GM12875 (cell line): ENCODE measurements at regions not wholly inside any gene's neighbourhood (a gene's known extent, or its start where the extent isn't known, plus 50 kb on each side); places are given as distances from the start of the nearest gene placed in this dataset.

Experiments
- H3K4me3 ChIP-seq: one replicate; pipeline ENCODE4 v1.5.1; 2011; ENCODE audit warnings: low read depth, low read length, control low read depth
- TF ChIP-seq, protein P1 (sequence below): IDR thresholded peaks from 2 replicates; pipeline ENCODE4 v1.5.1; 2011; ENCODE audit warnings: low read depth, mild to moderate bottlenecking, control low read depth, inconsistent platforms, low read length, moderate library complexity, borderline replicate concordance; ENCODE audit not compliant: insufficient read depth

DNA sequence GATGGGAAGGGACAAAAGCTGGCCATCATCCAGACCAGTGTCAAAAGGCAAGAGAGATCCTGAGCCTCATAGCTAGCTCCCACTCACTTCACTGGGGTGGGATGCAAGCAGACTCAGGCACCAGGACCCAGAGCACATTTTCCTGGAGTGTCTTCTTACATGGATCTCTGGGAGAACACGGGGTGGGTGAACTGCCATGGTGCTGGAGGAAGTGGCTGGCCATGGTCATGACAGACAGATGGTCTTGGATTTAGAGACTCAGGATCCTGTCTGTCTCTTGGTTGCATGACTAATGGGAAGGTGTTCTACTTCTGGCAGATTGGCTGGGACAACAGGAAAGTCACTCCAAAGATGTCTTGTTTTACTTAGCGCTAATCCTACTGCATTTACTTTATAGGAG, 311.5 kb downstream of the ATP23 start:
- TF ChIP-seq, protein P1, sequence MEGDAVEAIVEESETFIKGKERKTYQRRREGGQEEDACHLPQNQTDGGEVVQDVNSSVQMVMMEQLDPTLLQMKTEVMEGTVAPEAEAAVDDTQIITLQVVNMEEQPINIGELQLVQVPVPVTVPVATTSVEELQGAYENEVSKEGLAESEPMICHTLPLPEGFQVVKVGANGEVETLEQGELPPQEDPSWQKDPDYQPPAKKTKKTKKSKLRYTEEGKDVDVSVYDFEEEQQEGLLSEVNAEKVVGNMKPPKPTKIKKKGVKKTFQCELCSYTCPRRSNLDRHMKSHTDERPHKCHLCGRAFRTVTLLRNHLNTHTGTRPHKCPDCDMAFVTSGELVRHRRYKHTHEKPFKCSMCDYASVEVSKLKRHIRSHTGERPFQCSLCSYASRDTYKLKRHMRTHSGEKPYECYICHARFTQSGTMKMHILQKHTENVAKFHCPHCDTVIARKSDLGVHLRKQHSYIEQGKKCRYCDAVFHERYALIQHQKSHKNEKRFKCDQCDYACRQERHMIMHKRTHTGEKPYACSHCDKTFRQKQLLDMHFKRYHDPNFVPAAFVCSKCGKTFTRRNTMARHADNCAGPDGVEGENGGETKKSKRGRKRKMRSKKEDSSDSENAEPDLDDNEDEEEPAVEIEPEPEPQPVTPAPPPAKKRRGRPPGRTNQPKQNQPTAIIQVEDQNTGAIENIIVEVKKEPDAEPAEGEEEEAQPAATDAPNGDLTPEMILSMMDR, result no peak
- H3K4me3 ChIP-seq, result no peak overlapping the region

DNA sequence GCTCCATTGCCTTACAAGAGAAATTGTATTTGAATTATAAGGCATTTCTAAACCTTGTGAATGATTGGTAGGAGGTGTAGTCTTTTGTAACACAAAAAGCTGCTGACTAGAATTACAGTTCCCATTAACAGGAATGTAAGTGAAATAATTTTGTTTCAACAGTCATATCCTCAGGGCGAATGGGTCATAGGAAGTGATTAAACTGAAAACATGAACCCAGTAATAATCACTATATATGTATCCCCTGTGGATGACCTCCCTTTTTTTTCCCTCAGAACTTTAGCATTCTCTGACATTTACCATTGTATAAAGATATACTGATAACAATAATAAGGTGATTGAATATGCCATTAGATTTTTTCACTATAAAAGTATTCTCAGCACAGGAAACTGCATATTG, 312.3 kb downstream of the ATP23 start:
- no peak overlapping the region for H3K4me3 ChIP-seq
- TF ChIP-seq, protein P1, result no peak

- TF ChIP-seq, protein P1, result no peak
- H3K4me3 ChIP-seq, result no peak overlapping the region
Observed at GRCh38 chr12:58254463-58255100, 313.2 kb downstream of the ATP23 start.

DNA sequence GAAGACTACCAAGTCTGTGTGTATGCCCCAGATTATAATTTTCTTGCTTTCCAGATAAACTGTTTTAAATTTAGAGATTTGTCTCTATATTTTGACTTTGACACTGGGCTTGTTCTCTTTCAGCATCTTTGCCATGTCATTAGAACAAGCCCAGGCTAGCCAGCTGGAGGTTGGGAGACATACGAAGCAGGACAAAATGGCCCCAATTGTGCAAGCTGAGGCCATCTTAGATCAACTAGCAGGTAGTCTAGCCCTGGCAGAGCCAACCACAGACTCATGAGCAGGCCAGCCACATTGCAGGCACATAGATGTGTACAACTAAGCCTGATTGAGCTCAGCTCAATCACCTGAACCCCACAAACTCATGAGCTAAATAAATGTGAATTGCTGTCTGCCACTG, 321.4 kb downstream of the ATP23 start:
- H3K4me3 ChIP-seq, result no peak overlapping the region
- TF ChIP-seq, protein P1, result no peak

GRCh38 chr12:58263816-58264215, 322.4 kb downstream of the ATP23 start:
- no peak overlapping the region for H3K4me3 ChIP-seq
- TF ChIP-seq, protein P1, result no peak

DNA sequence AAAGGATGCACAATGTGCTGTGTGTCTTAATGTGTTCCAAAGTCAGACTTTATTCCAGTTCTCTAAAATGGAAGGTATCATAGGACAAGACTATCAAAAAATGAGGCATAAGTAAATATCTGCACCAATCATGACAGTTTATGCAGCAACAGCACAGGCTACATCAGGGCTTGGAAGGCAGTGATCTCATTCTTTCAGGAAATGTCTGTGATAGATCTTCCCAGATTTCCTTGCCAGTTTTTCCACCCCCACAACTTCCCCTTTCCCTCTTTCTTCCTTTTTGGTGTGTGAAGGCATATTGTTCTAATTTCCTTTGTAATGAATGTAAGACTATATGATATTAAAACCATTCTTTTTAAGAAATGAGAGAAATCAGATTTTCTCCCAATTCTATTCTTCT, 326.7 kb downstream of the ATP23 start:
- H3K4me3 ChIP-seq, result no peak overlapping the region
- TF ChIP-seq, protein P1, result no peak

- H3K4me3 ChIP-seq, result no peak overlapping the region
- TF ChIP-seq, protein P1, result no peak
Observed at GRCh38 chr12:58269476-58269875, 328.1 kb downstream of the ATP23 start.
